Immature natural killer cell (primary cell): ENCODE measurements at regions not wholly inside any gene's neighbourhood (a gene's known extent, or its start where the extent isn't known, plus 50 kb on each side); places are given as distances from the start of the nearest gene placed in this dataset.

ENCODE experiments used
- DNase-seq, 3 donors: peaks; one replicate each; pipeline ENCODE4 v3.0.0; 2022; ENCODE audit warnings: mixed read lengths in 1 of 3
- H3K27ac Mint-ChIP-seq, 6 donors: one replicate each; pipeline ENCODE4 v1.8.0; 2020; ENCODE audit warnings: mixed read lengths in 6 of 6, mild to moderate bottlenecking in 5 of 6, inconsistent platforms in 4 of 6, moderate library complexity in 3 of 6
- H3K27me3 Mint-ChIP-seq, 3 donors: one replicate each; pipeline ENCODE4 v1.8.0; 2020 to 2021; ENCODE audit warnings: low read depth in 3 of 3, mild to moderate bottlenecking in 3 of 3, mixed read lengths in 3 of 3, moderate library complexity in 3 of 3, inconsistent platforms in 1 of 3
- H3K36me3 Mint-ChIP-seq, 3 donors: one replicate each; pipeline ENCODE4 v1.8.0; 2020; ENCODE audit warnings: mixed read lengths in 3 of 3, inconsistent platforms in 2 of 3, mild to moderate bottlenecking in 2 of 3
- H3K4me1 Mint-ChIP-seq, 2 donors: one replicate each; pipeline ENCODE4 v1.8.0; 2020; ENCODE audit warnings: inconsistent platforms in 2 of 2, mild to moderate bottlenecking in 2 of 2, mixed read lengths in 2 of 2, moderate library complexity in 1 of 2
- H3K4me3 Mint-ChIP-seq, 5 donors: one replicate each; pipeline ENCODE4 v1.8.0; 2020; ENCODE audit warnings: mild to moderate bottlenecking in 5 of 5, mixed read lengths in 5 of 5, inconsistent platforms in 3 of 5, moderate library complexity in 3 of 5
- H3K9me3 Mint-ChIP-seq, 6 donors: one replicate each; pipeline ENCODE4 v1.8.0; 2020; ENCODE audit warnings: mild to moderate bottlenecking in 6 of 6, mixed read lengths in 6 of 6, inconsistent platforms in 4 of 6, moderate library complexity in 3 of 6

DNA sequence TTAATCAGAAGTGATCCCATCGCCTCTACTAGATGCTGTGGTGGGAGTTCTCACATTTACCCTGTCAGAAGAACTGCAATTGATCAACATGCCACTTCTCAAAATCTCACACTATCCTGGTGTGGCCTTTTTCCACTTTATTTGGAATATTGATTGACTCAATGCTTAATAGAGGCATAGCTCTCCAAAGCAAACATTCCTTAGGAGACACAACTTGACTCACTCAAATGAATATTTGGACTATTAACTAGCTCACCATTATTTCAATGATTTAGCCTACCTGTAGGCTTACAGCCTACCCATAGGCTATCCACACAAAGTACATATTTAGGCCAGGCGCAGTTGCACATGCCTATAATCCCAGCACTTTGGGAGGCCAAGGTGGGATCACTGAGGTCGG lies 186.5 kb downstream of the KLHL28 start:
- no peaks in the 10 kb centered on the region for H3K4me1 Mint-ChIP-seq
- DNase-seq: no peak
- no peak overlapping the region for H3K27ac Mint-ChIP-seq
- peaks cover 0 to 4% (median 0%) of the 10 kb centered on the region in 3 donors for H3K27me3 Mint-ChIP-seq
- no peak overlapping the region for H3K4me3 Mint-ChIP-seq
- H3K9me3 Mint-ChIP-seq: peaks cover 0 to 2% (median 0%) of the 10 kb centered on the region in 6 donors
- H3K36me3 Mint-ChIP-seq: no peaks in the 10 kb centered on the region

GRCh38 chr14:44774396-44774795 lies 187.4 kb downstream of the KLHL28 start:
- Mint-ChIP-seq H3K4me1 (no peaks in the 10 kb centered on the region), H3K4me3 (no peak overlapping the region), H3K36me3 (no peaks in the 10 kb centered on the region), H3K9me3 (peaks cover 0 to 2% (median 0%) of the 10 kb centered on the region in 6 donors), H3K27me3 (peaks cover 0 to 4% (median 0%) of the 10 kb centered on the region in 3 donors), H3K27ac (no peak overlapping the region)
- no peak for DNase-seq

DNA sequence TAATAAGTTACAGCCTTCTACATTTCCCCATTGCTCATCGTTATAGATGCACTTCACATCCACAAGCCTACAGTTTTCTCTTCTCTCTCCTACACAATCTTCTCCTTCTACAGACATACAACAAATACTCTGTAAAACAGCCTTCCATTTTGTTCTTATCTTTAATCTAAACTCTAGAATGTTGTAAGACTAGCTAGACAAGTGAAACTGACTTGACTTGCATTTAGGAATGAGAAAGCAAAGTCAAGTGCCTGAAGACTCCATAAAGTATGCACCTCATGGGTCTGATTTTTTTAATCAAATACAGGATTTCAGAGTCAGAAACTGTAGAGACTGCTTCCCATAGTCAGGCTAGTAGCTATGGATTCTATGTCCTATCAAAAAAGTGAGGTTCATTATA lies 190.3 kb downstream of the KLHL28 start:
- H3K27ac Mint-ChIP-seq: no peak overlapping the region
- no peak overlapping the region for H3K4me3 Mint-ChIP-seq
- H3K27me3 Mint-ChIP-seq: peaks cover 0 to 3% (median 0%) of the 10 kb centered on the region in 3 donors
- H3K4me1 Mint-ChIP-seq: no peaks in the 10 kb centered on the region
- DNase-seq: no peak
- no peaks in the 10 kb centered on the region for H3K36me3 Mint-ChIP-seq
- peaks cover 0 to 2% (median 0%) of the 10 kb centered on the region in 6 donors for H3K9me3 Mint-ChIP-seq

DNA sequence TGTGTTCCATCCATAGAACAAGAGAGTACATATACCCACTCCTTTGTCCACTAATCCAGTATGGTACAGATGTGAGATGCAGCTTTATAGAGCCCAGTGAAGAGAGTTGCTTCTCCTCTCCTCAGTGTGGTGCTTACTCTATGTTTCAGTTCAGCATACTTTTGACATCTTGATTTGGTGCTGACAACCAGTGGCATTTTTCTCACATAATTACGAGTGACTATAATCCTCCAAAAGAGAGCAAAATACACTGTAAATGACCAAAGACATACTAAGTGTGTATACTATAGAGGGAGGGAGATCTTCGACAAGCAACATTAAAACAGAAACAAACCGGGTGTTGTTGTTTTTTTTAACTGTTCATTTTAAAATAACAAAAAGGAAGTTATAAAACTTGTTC lies 191.5 kb downstream of the KLHL28 start:
- Mint-ChIP-seq H3K9me3 (peaks cover 0 to 8% (median under 1%) of the 10 kb centered on the region in 6 donors), H3K27ac (no peak overlapping the region), H3K27me3 (peaks cover 0 to 3% (median 0%) of the 10 kb centered on the region in 3 donors), H3K4me1 (no peaks in the 10 kb centered on the region), H3K36me3 (no peaks in the 10 kb centered on the region), H3K4me3 (no peak overlapping the region)
- DNase-seq: no peak

GRCh38 chr14:44768935-44769334 lies 192.8 kb downstream of the KLHL28 start:
- Mint-ChIP-seq H3K27me3 (peaks cover 0 to 3% (median 0%) of the 10 kb centered on the region in 3 donors), H3K4me3 (no peak overlapping the region), H3K9me3 (peaks cover 0 to 8% (median 0%) of the 10 kb centered on the region in 6 donors), H3K36me3 (no peaks in the 10 kb centered on the region), H3K27ac (no peak overlapping the region), H3K4me1 (no peaks in the 10 kb centered on the region)
- DNase-seq: no peak

DNA sequence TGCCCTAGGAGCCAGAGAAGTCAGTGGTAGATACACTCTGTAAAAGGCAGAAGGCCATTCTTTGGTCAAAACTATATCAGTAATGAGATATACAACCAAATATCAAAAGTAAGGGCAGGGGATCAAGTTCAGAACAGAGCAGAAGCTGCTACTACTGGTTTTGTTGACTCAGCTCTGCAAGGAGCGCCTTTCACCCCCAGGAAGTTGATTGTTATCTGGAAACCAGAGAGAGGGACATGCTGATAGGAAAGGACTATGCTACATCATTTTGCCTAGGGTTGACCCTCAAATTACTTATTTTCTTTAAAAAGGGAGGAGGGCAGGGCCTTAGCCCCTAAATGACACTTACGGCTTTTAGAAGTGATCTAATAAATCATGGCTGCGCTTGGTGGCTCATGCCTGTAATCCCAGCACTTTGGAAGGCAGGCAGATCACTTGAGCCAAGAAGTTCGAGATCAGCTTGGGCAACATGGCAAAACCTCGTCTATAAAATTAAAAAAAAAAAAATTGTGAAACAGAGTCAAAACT lies 194.0 kb downstream of the KLHL28 start:
- no peak overlapping the region for H3K27ac Mint-ChIP-seq
- no peaks in the 10 kb centered on the region for H3K4me1 Mint-ChIP-seq
- peaks cover 0 to 6% (median 0%) of the 10 kb centered on the region in 6 donors for H3K9me3 Mint-ChIP-seq
- peaks cover 0 to 2% (median 0%) of the 10 kb centered on the region in 3 donors for H3K27me3 Mint-ChIP-seq
- no peak overlapping the region for H3K4me3 Mint-ChIP-seq
- H3K36me3 Mint-ChIP-seq: no peaks in the 10 kb centered on the region
- no peak for DNase-seq

DNA sequence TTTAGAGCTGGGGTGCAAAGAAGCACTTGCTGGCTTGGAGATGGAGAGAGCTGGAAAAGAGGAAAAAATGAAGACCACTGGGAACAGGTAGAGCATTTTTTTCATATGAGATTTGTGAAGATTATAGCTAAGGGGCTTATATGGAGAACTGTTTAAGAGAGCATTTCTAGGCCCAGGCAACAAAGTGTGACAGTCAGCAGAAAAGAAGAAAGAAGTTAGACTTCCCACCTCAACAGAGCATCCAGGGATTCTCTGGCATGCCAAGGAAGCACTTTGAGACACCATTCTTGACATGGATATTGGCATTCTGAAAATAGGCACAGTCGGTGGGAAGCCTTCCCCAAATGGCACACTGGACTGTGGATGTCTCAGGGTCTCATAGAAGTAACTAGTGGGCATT lies 195.5 kb downstream of the KLHL28 start:
- H3K36me3 Mint-ChIP-seq: no peaks in the 10 kb centered on the region
- H3K4me1 Mint-ChIP-seq: no peaks in the 10 kb centered on the region
- no peak for DNase-seq
- H3K4me3 Mint-ChIP-seq: no peak overlapping the region
- peaks cover 0 to 3% (median 0%) of the 10 kb centered on the region in 3 donors for H3K27me3 Mint-ChIP-seq
- H3K9me3 Mint-ChIP-seq: peaks cover 0 to 6% (median 2%) of the 10 kb centered on the region in 6 donors
- no peak overlapping the region for H3K27ac Mint-ChIP-seq

DNA sequence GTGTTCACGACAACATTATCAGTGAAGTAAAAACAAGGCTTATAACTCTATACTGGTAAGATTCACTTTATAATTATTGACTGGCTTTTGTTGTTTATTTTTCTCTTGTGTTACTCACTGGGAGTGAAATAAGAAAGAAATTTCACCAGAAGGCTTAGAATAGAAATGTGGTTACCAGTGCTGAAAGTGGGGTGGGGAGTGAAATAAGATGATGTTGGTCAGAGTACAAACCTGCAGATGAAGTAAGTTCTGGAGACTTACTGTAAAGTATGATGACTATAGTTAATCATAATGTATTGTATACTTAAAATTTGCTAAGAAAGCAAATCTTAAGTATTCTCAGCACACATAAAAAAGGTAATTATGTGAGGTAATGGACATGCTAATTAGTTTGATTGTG lies 198.4 kb downstream of the KLHL28 start:
- Mint-ChIP-seq H3K36me3 (no peaks in the 10 kb centered on the region), H3K27ac (no peak overlapping the region), H3K4me3 (no peak overlapping the region), H3K27me3 (peaks cover 0 to 1% (median 0%) of the 10 kb centered on the region in 3 donors), H3K4me1 (no peaks in the 10 kb centered on the region), H3K9me3 (peaks cover 0 to 6% (median 2%) of the 10 kb centered on the region in 6 donors)
- DNase-seq: no peak

GRCh38 chr14:44759277-44759676 lies 202.5 kb downstream of the KLHL28 start:
- Mint-ChIP-seq H3K4me3 (no peak overlapping the region), H3K27ac (no peak overlapping the region), H3K9me3 (peaks cover 0 to 5% (median 0%) of the 10 kb centered on the region in 6 donors), H3K4me1 (no peaks in the 10 kb centered on the region), H3K36me3 (no peaks in the 10 kb centered on the region), H3K27me3 (peaks cover 0 to 1% (median 0%) of the 10 kb centered on the region in 3 donors)
- DNase-seq: no peak

DNA sequence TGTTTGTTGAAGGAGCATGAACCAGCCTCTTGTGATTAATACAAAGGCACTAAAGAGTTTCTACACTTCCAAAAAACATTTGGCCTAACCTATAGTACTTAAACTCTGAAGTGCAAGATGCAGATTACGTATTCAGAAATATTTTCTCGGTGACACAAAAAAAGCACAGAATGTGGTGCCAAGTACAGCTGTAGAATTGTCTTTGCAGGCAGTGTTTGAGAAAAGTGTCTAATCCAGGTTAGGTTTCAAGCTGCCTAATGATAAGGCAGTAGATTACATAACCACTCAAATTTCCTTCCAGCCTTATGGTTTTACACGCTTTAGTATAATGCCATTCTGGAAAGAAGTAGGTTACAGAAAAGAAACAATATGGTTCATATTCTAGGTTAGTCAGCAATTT lies 205.2 kb downstream of the KLHL28 start:
- no peak for DNase-seq
- Mint-ChIP-seq H3K36me3 (no peaks in the 10 kb centered on the region), H3K9me3 (peaks cover 0 to 2% (median 0%) of the 10 kb centered on the region in 6 donors), H3K4me1 (no peaks in the 10 kb centered on the region), H3K27ac (no peak overlapping the region), H3K4me3 (no peak overlapping the region), H3K27me3 (no peaks in the 10 kb centered on the region)

DNA sequence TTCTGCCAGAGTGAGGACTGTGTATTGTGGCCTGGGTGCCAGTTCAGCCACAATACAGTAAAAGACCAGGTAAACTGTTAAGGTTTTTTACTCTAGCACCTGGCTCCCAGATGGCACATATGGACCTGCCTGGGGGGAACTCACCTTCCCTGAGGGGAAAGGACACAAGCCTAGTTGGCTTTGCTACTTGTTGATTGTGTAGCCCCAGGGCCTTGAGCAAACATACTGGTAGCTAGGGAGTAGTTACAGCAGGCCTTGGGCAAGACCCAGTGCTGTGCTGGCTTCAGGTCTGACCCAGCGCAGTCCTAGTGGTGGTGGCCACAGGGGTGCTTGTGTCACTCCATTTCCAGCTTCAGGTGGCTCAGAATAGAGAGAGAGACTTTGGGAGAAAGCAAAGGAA lies 216.4 kb downstream of the KLHL28 start:
- DNase-seq: no peak
- no peak overlapping the region for H3K4me3 Mint-ChIP-seq
- H3K27me3 Mint-ChIP-seq: peaks cover 0 to 1% (median 0%) of the 10 kb centered on the region in 3 donors
- no peaks in the 10 kb centered on the region for H3K4me1 Mint-ChIP-seq
- H3K27ac Mint-ChIP-seq: no peak overlapping the region
- peaks cover 0 to 18% (median 3%) of the 10 kb centered on the region in 6 donors for H3K9me3 Mint-ChIP-seq
- no peaks in the 10 kb centered on the region for H3K36me3 Mint-ChIP-seq

- Mint-ChIP-seq H3K36me3 (no peaks in the 10 kb centered on the region), H3K9me3 (peaks cover 0 to 22% (median 2%) of the 10 kb centered on the region in 6 donors), H3K27ac (no peak overlapping the region), H3K27me3 (no peaks in the 10 kb centered on the region), H3K4me1 (no peaks in the 10 kb centered on the region), H3K4me3 (no peak overlapping the region)
- no peak for DNase-seq
These were observed 219.5 kb downstream of the KLHL28 start for GRCh38 chr14:44742202-44742601.

GRCh38 chr14:44741431-44741830 lies 220.3 kb downstream of the KLHL28 start:
- no peaks in the 10 kb centered on the region for H3K4me1 Mint-ChIP-seq

DNA sequence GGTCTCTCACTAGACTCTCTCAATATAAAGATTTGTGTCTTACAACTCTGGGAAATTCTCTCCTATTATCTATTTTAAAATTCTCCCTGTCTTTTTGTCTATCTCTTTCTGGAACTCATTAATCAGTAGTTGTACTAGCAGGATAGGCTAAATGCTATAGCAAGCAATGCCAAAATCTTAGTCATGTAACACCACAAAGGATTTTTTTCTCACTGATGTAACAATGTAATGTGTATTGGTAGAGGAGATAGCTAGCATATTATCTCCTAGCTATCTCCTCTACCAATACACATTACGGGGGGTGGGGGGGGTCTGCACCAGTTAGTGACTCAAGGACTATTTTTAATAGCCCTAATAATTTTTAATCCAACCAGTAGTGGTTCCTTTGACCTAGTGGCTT lies 225.4 kb downstream of the KLHL28 start:
- H3K9me3 Mint-ChIP-seq: peaks cover 0 to 16% (median 5%) of the 10 kb centered on the region in 6 donors
- DNase-seq: no peak
- no peaks in the 10 kb centered on the region for H3K36me3 Mint-ChIP-seq
- no peaks in the 10 kb centered on the region for H3K4me1 Mint-ChIP-seq
- H3K27me3 Mint-ChIP-seq: peaks cover 0 to 2% (median 0%) of the 10 kb centered on the region in 3 donors
- no peak overlapping the region for H3K27ac Mint-ChIP-seq
- no peak overlapping the region for H3K4me3 Mint-ChIP-seq

More at GRCh38 chr14:44741431-44741830, 220.3 kb downstream of the KLHL28 start:
- H3K4me3 Mint-ChIP-seq: no peak overlapping the region
- H3K36me3 Mint-ChIP-seq: no peaks in the 10 kb centered on the region
- H3K27ac Mint-ChIP-seq: no peak overlapping the region
- peaks cover 0 to 19% (median 2%) of the 10 kb centered on the region in 6 donors for H3K9me3 Mint-ChIP-seq
- H3K27me3 Mint-ChIP-seq: no peaks in the 10 kb centered on the region
- DNase-seq: no peak

GRCh38 chr14:44732144-44732543 lies 225.1 kb upstream of the FSCB start:
- no peak overlapping the region for H3K4me3 Mint-ChIP-seq
- H3K4me1 Mint-ChIP-seq: no peaks in the 10 kb centered on the region
- peaks cover 0 to 2% (median 0%) of the 10 kb centered on the region in 3 donors for H3K27me3 Mint-ChIP-seq
- no peak overlapping the region for H3K27ac Mint-ChIP-seq
- no peak for DNase-seq
- no peaks in the 10 kb centered on the region for H3K36me3 Mint-ChIP-seq
- peaks cover 0 to 15% (median 6%) of the 10 kb centered on the region in 6 donors for H3K9me3 Mint-ChIP-seq
